SK-N-SH (cell line): ENCODE measurements at regions not wholly inside any gene's neighbourhood (a gene's known extent, or its start where the extent isn't known, plus 50 kb on each side); places are given as distances from the start of the nearest gene placed in this dataset.

Source experiments
- EP300 ChIP-seq, 2 experiments: IDR thresholded peaks; 2 replicates each; pipeline versions ENCODE4 v1.4.0 to v1.6.1; 2012; ENCODE audit warnings: borderline replicate concordance in 1 of 2, low read depth in 1 of 2, low read length in 1 of 2
- FOSL2 ChIP-seq: IDR thresholded peaks from 2 replicates; pipeline ENCODE4 v1.4.0; 2012; ENCODE audit warnings: low read depth, mild to moderate bottlenecking, moderate library complexity, borderline replicate concordance
- IRF3 ChIP-seq: fragments of 150-350 bp; IDR thresholded peaks from 2 replicates; pipeline ENCODE4 v1.6.1; 2016; ENCODE audit warnings: mild to moderate bottlenecking, low read depth, low read length
- MAX ChIP-seq: IDR thresholded peaks from 2 replicates; pipeline ENCODE4 v1.4.0; 2012; ENCODE audit warnings: low read depth
- SIN3A ChIP-seq: IDR thresholded peaks from 2 replicates; pipeline ENCODE4 v1.6.1; 2012; ENCODE audit warnings: low read depth, mild to moderate bottlenecking, low read length, moderate library complexity, borderline replicate concordance
- SMC3 ChIP-seq: IDR thresholded peaks from 2 replicates; pipeline ENCODE4 v1.6.1; 2012; ENCODE audit warnings: low read depth, low read length, improper control_type of control experiment
- TAF1 ChIP-seq: IDR thresholded peaks from 2 replicates; pipeline ENCODE4 v1.6.1; 2012; ENCODE audit warnings: low read depth, mild to moderate bottlenecking, low read length, moderate library complexity, borderline replicate concordance
- YY1 ChIP-seq: IDR thresholded peaks from 2 replicates; pipeline ENCODE4 v1.4.0; 2012; ENCODE audit warnings: low read depth, mild to moderate bottlenecking
- TF ChIP-seq, protein P1 (sequence below): fragments of 200-600 bp; sonication (generic); IDR thresholded peaks from 2 replicates; pipeline ENCODE4 v1.6.1; 2017; ENCODE audit warnings: antibody characterized with exemption, mild to moderate bottlenecking, moderate library complexity
- TF ChIP-seq, protein P2 (sequence below): IDR thresholded peaks from 2 replicates; pipeline ENCODE4 v1.6.1; 2012; ENCODE audit warnings: mild to moderate bottlenecking, low read depth, low read length, moderate library complexity

DNA sequence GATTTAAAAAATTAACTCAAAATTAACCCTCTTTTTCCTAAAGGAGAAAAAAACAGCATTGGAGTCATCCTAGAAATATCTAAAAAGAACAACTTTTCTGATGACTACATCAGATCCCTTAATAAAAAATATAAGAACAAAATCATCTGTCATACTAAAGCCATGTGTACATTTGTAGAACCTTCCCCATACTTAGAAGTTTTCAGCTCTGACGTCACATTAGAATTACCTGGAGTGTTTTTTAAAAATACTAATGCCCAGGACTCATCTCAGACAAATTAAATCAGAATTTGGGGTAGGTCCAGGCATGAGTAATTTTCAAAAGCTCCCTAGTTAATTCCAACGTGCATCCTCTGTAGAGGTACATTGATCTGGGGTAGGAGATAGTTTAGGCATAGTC, 598.0 kb downstream of the DSC3 start:
- TF ChIP-seq, protein P1, sequence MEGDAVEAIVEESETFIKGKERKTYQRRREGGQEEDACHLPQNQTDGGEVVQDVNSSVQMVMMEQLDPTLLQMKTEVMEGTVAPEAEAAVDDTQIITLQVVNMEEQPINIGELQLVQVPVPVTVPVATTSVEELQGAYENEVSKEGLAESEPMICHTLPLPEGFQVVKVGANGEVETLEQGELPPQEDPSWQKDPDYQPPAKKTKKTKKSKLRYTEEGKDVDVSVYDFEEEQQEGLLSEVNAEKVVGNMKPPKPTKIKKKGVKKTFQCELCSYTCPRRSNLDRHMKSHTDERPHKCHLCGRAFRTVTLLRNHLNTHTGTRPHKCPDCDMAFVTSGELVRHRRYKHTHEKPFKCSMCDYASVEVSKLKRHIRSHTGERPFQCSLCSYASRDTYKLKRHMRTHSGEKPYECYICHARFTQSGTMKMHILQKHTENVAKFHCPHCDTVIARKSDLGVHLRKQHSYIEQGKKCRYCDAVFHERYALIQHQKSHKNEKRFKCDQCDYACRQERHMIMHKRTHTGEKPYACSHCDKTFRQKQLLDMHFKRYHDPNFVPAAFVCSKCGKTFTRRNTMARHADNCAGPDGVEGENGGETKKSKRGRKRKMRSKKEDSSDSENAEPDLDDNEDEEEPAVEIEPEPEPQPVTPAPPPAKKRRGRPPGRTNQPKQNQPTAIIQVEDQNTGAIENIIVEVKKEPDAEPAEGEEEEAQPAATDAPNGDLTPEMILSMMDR, result no peak
- TF ChIP-seq SMC3 (no peak), EP300 (IDR thresholded peaks at IDR 0.05; ENCODE audit: borderline replicate concordance in 1 of 2, low read depth in 1 of 2, low read length in 1 of 2) (no peak), MAX (no peak), FOSL2 (no peak), IRF3 (no peak), SIN3A (no peak), TAF1 (no peak), YY1 (no peak)
- TF ChIP-seq, protein P2, sequence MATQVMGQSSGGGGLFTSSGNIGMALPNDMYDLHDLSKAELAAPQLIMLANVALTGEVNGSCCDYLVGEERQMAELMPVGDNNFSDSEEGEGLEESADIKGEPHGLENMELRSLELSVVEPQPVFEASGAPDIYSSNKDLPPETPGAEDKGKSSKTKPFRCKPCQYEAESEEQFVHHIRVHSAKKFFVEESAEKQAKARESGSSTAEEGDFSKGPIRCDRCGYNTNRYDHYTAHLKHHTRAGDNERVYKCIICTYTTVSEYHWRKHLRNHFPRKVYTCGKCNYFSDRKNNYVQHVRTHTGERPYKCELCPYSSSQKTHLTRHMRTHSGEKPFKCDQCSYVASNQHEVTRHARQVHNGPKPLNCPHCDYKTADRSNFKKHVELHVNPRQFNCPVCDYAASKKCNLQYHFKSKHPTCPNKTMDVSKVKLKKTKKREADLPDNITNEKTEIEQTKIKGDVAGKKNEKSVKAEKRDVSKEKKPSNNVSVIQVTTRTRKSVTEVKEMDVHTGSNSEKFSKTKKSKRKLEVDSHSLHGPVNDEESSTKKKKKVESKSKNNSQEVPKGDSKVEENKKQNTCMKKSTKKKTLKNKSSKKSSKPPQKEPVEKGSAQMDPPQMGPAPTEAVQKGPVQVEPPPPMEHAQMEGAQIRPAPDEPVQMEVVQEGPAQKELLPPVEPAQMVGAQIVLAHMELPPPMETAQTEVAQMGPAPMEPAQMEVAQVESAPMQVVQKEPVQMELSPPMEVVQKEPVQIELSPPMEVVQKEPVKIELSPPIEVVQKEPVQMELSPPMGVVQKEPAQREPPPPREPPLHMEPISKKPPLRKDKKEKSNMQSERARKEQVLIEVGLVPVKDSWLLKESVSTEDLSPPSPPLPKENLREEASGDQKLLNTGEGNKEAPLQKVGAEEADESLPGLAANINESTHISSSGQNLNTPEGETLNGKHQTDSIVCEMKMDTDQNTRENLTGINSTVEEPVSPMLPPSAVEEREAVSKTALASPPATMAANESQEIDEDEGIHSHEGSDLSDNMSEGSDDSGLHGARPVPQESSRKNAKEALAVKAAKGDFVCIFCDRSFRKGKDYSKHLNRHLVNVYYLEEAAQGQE, result no peak
